ENCODE measurements at regions not wholly inside any gene's neighbourhood (a gene's known extent, or its start where the extent isn't known, plus 50 kb on each side); places are given as distances from the start of the nearest gene placed in this dataset.

DNA sequence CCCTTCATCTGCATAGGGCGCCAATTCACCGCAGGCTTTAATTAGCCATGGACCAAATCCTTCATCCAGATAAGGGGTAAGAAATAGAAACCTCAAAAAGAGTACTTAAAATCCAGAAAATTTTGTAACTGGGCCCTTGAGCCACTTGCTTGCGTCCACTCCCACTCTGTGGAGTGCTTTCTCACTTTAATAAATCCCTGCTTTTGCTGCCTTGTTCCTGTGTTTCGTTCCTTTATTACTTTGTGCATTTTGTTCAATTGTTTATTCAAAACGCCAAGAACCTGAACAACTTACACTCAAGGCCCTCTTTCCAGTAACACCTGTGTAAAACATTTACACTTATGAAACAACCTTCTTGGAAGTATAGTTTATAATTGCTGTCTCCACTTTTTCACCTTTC lies 66.5 kb downstream of the HMHB1 start:
- Histone ChIP-seq H3K9me3 (ENCODE audit: low read length) (no peaks in the 10 kb centered on the region), H2AFZ (ENCODE audit: low read depth, low read length) (no peak overlapping the region), H3K27me3 (ENCODE audit: insufficient read depth, low read depth, low read length) (no peaks in the 10 kb centered on the region), H3K4me2 (ENCODE audit: low read length) (no peak overlapping the region), H3K27ac (ENCODE audit: low read length) (no peak overlapping the region), H3K79me2 (replicated peaks; ENCODE audit: insufficient read depth, low read length) (no peaks in the 10 kb centered on the region), H3K9ac (ENCODE audit: low read length) (no peak overlapping the region), H3K36me3 (ENCODE audit: insufficient read depth, low read length) (no peaks in the 10 kb centered on the region), H3K4me3 (ENCODE audit: low read length) (no peak overlapping the region), H3F3A (ENCODE audit: insufficient read depth, low read length, poor library complexity, severe bottlenecking) (no peaks in the 10 kb centered on the region), H3K9me2 (ENCODE audit: insufficient read depth, low read length) (no peaks in the 10 kb centered on the region), H4K20me1 (ENCODE audit: insufficient read depth) (no peaks in the 10 kb centered on the region)
- no peak for TF ChIP-seq POLR2AphosphoS5 (IDR thresholded peaks at IDR 0.05)
- TF ChIP-seq, protein P1, sequence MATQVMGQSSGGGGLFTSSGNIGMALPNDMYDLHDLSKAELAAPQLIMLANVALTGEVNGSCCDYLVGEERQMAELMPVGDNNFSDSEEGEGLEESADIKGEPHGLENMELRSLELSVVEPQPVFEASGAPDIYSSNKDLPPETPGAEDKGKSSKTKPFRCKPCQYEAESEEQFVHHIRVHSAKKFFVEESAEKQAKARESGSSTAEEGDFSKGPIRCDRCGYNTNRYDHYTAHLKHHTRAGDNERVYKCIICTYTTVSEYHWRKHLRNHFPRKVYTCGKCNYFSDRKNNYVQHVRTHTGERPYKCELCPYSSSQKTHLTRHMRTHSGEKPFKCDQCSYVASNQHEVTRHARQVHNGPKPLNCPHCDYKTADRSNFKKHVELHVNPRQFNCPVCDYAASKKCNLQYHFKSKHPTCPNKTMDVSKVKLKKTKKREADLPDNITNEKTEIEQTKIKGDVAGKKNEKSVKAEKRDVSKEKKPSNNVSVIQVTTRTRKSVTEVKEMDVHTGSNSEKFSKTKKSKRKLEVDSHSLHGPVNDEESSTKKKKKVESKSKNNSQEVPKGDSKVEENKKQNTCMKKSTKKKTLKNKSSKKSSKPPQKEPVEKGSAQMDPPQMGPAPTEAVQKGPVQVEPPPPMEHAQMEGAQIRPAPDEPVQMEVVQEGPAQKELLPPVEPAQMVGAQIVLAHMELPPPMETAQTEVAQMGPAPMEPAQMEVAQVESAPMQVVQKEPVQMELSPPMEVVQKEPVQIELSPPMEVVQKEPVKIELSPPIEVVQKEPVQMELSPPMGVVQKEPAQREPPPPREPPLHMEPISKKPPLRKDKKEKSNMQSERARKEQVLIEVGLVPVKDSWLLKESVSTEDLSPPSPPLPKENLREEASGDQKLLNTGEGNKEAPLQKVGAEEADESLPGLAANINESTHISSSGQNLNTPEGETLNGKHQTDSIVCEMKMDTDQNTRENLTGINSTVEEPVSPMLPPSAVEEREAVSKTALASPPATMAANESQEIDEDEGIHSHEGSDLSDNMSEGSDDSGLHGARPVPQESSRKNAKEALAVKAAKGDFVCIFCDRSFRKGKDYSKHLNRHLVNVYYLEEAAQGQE (IDR thresholded peaks at IDR 0.05; ENCODE audit: borderline replicate concordance), result no peak
- TF ChIP-seq TAF1 (IDR thresholded peaks at IDR 0.05; ENCODE audit: low read depth), result no peak
- no peak for TF ChIP-seq RAD21 (conservative IDR thresholded peaks at IDR 0.05)
- TF ChIP-seq MXI1 (conservative IDR thresholded peaks at IDR 0.05; ENCODE audit: poor library complexity, severe bottlenecking), result no peak
- TF ChIP-seq, protein P2, sequence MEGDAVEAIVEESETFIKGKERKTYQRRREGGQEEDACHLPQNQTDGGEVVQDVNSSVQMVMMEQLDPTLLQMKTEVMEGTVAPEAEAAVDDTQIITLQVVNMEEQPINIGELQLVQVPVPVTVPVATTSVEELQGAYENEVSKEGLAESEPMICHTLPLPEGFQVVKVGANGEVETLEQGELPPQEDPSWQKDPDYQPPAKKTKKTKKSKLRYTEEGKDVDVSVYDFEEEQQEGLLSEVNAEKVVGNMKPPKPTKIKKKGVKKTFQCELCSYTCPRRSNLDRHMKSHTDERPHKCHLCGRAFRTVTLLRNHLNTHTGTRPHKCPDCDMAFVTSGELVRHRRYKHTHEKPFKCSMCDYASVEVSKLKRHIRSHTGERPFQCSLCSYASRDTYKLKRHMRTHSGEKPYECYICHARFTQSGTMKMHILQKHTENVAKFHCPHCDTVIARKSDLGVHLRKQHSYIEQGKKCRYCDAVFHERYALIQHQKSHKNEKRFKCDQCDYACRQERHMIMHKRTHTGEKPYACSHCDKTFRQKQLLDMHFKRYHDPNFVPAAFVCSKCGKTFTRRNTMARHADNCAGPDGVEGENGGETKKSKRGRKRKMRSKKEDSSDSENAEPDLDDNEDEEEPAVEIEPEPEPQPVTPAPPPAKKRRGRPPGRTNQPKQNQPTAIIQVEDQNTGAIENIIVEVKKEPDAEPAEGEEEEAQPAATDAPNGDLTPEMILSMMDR (IDR thresholded peaks at IDR 0.05; ENCODE audit: poor library complexity, severe bottlenecking), result no peak
- no peak for TF ChIP-seq EP300 (conservative IDR thresholded peaks at IDR 0.05; ENCODE audit: poor library complexity, severe bottlenecking)
- TF ChIP-seq EZH2 (IDR thresholded peaks at IDR 0.05; ENCODE audit: borderline replicate concordance, insufficient read depth, low read length, poor library complexity, severe bottlenecking), result no peak
- no peak for TF ChIP-seq SMC3 (conservative IDR thresholded peaks at IDR 0.05; ENCODE audit: poor library complexity)

DNA sequence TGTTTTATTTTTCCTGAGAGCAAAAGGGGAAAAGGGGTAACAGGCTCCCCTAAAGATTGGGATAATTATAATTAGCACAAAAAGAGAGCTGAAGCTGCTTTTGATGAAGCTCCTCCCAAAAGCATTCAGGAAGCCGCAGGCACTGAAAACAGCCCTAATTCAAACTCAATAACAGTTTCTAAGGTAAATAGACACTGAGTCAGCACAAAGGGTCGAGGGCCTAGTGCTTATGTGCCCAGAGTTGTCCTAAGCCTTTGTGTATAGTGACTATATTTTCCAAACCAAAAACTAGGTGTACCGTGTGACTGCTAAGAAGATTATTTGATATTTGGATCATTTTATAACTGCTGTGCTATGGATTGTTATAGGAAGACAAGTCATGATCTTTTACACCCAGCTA lies 67.7 kb downstream of the HMHB1 start:
- H3K27ac ChIP-seq (ENCODE audit: low read length), result no peak overlapping the region
- no peaks in the 10 kb centered on the region for H4K20me1 ChIP-seq (ENCODE audit: insufficient read depth)
- no peaks in the 10 kb centered on the region for H3F3A ChIP-seq (ENCODE audit: insufficient read depth, low read length, poor library complexity, severe bottlenecking)
- no peak overlapping the region for H2AFZ ChIP-seq (ENCODE audit: low read depth, low read length)
- H3K27me3 ChIP-seq (ENCODE audit: insufficient read depth, low read depth, low read length), result no peaks in the 10 kb centered on the region
- TF ChIP-seq, protein P1 (IDR thresholded peaks at IDR 0.05; ENCODE audit: borderline replicate concordance), result no peak
- TF ChIP-seq SMC3 (conservative IDR thresholded peaks at IDR 0.05; ENCODE audit: poor library complexity) (no peak), TAF1 (IDR thresholded peaks at IDR 0.05; ENCODE audit: low read depth) (no peak), RAD21 (conservative IDR thresholded peaks at IDR 0.05) (no peak), EP300 (conservative IDR thresholded peaks at IDR 0.05; ENCODE audit: poor library complexity, severe bottlenecking) (no peak), POLR2AphosphoS5 (IDR thresholded peaks at IDR 0.05) (no peak), MXI1 (conservative IDR thresholded peaks at IDR 0.05; ENCODE audit: poor library complexity, severe bottlenecking) (no peak), EZH2 (IDR thresholded peaks at IDR 0.05; ENCODE audit: borderline replicate concordance, insufficient read depth, low read length, poor library complexity, severe bottlenecking) (no peak)
- TF ChIP-seq, protein P2 (IDR thresholded peaks at IDR 0.05; ENCODE audit: poor library complexity, severe bottlenecking), result no peak
- no peaks in the 10 kb centered on the region for H3K36me3 ChIP-seq (ENCODE audit: insufficient read depth, low read length)
- H3K79me2 ChIP-seq (replicated peaks; ENCODE audit: insufficient read depth, low read length), result no peaks in the 10 kb centered on the region
- H3K4me3 ChIP-seq (ENCODE audit: low read length), result no peak overlapping the region
- no peaks in the 10 kb centered on the region for H3K9me2 ChIP-seq (ENCODE audit: insufficient read depth, low read length)
- H3K9me3 ChIP-seq (ENCODE audit: low read length), result no peaks in the 10 kb centered on the region
- no peak overlapping the region for H3K9ac ChIP-seq (ENCODE audit: low read length)
- H3K4me2 ChIP-seq (ENCODE audit: low read length), result no peak overlapping the region

Data from neural cell (in vitro differentiated cells).